Activated CD4-positive, alpha-beta T cell treated with anti-CD3 and anti-CD28 coated beads, Interleukin-2, Interleukin-4, amounts not matched to agents 100 ng/mL and 50 ng/mL, durations not matched to agents 16 hours and 8 hours (primary cell): ENCODE measurements at regions not wholly inside any gene's neighbourhood (a gene's known extent, or its start where the extent isn't known, plus 50 kb on each side); places are given as distances from the start of the nearest gene placed in this dataset.

Experiments
- DNase-seq: peaks from one replicate; pipeline ENCODE4 v3.0.0-alpha.2; 2020; ENCODE audit warnings: low spot score

DNA sequence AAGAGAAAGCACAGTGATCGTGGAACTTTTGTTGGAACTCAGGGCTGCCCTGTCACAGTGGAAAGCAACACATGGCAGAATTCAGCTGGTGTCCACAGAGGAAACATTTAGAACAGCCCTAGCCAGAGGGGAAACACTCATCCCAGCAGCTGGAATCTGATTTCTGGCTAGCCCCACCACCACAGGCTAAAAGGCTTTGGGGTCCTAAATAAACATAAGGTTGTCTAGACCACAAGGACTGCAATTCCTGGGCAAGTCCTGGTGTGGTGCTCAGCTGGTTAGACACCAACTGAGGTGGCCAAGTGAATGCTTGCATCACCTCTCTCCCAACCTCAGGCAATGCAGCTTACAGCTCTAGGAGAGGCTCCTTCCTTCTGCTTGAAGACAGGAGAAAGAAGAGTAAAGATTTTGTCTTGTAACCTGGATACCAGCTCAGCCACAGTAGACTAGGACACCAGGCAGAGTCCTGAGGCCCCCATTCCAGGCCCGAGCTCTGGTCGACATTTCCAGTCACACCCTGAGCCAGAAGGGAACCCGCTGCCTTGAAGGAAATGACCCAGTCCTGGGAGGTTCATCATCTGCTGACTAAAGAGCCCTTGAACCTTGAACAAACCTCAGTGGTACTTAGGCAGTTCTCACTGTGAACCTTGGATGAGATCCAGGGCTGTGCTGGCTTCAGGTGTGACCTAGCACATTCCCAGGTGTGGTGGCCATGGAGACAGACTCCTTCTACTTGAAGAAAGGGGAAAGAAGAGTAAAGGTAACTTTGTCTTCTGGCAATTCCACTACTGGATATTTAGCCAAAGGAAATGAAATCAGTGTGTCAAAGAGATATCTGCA lies 85.4 kb upstream of the PLXNC1 start:
- no peak for DNase-seq

DNA sequence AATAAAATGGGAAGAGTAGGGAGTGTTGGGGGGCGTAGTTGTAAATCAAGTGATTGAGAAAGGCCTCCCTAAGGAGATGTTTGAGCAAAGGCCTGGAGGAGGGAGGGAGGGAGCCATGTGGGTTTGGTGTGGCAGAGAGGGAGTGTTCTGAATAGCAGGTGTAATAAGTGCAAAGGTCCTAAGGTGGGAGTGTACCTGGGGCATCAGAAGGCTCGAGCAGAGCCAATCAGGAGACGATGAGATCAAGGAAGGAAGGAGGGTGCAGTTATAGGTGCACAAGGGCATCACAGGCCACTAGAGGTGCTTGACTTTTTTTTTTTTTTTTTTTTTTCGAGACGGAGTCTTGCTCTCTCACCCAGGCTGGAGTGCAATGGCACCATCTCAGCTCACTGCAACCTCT lies 77.9 kb upstream of the PLXNC1 start:
- DNase-seq, result no peak

DNA sequence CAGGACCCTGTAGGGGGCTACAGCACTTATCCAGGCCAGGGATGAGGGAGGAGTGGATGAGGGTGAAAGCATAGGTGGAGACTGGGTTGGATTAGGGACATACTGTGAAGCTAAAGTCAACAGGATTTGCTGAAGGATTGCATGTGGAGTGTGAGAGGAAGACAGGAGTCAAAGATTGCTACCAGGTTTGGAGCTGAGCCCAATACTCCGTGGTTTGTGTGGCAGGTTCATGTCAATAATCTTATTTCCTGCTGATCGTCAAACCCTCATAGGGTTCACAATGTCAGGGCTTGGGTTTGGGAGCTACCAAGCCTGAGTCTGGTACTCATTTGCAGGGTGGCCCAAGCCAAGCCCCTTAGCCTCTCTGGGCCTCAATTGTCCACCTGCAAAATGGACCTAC lies 77.1 kb upstream of the PLXNC1 start:
- no peak for DNase-seq

DNA sequence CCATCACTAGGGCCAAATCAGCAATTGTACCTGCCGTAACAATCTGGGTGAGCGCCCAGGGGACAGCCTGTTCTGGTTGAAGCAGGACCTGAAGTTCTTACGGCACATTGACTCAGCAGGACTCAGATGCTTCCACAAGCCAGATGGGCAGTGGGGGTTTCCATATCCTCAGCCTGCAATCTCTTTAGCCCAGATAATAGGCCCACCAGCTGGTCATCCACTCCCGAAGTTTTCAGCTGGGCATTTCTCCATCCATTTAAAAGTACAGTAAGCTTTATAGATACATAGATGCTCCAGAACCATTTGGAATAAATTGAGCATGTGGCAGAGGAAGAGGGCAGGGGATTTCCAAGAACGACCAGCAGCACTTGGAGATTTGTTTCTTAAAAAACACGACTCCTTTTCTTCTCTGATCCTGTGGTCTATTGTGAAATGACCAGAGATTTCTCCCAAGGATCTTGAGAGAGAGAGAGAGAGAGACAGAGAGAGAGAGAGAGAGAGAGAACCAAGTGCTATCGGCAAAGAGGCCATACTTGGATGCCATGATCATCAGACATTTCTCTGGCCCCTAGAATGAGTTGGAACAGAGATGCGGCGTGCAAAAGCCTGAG lies 74.8 kb upstream of the PLXNC1 start:
- no peak for DNase-seq

- no peak for DNase-seq
Measured at GRCh38 chr12:94074216-94074979, 74.0 kb upstream of the PLXNC1 start.

DNA sequence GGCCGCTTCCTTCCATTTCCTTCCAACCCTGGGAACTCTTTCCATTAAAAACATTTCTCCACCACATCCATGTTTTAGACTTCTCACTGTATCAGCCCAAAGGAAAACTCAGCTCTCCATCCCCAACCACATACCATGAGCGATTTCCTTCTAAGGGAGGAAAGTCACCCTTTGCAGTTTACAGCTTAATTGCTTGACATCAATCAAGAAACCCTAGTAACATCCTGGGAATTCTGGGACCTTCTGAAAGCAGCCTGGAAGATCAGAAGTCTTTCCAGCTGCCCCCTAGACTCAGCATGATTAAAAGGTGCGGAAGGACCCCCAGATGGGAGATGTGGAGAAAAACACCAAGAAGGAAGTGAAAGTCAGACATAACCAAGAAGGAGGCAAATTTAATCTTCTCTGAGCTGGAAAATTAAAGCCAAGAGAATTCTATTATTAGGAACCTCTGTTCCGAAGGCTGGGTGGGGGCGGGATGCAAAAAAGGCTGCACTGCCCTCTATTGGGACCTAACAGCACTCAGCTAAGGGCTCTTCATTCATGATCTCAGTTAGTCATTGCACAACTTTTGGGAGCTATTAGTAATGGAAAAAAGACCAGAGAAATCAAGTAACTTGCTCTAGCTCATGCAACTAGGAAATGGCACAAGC lies 73.3 kb upstream of the PLXNC1 start:
- DNase-seq, result no peak

- DNase-seq, result no peak
Measured at GRCh38 chr12:94077209-94077608, 71.2 kb upstream of the PLXNC1 start.

DNA sequence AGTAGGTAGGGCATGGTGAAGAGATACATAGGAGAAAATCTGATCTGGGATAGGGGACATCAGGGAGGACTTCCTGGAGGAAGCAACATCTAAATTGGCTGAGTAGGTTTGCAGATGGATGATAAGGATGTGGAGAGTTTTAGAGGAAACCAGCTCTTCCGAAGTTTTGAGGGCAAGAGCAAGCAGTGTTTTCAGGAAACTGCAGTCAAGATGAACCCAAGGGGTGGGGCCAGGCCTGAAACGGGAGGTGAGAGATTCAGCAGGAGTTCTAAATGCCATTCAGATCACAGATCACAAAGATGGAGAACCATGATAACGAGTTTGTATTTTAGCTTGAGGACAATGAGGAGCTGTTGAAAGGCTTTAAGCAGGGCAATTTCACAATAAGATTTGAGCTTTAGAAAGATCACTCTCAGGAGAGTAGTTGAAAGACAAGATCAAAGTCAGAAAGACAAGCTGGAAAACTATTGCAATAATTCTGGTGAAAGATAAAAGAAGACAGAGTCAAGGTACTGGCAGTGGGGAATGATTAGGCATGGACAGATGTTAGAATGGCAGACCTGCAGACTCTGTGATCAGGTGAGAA lies 70.1 kb upstream of the PLXNC1 start:
- DNase-seq, result no peak

DNA sequence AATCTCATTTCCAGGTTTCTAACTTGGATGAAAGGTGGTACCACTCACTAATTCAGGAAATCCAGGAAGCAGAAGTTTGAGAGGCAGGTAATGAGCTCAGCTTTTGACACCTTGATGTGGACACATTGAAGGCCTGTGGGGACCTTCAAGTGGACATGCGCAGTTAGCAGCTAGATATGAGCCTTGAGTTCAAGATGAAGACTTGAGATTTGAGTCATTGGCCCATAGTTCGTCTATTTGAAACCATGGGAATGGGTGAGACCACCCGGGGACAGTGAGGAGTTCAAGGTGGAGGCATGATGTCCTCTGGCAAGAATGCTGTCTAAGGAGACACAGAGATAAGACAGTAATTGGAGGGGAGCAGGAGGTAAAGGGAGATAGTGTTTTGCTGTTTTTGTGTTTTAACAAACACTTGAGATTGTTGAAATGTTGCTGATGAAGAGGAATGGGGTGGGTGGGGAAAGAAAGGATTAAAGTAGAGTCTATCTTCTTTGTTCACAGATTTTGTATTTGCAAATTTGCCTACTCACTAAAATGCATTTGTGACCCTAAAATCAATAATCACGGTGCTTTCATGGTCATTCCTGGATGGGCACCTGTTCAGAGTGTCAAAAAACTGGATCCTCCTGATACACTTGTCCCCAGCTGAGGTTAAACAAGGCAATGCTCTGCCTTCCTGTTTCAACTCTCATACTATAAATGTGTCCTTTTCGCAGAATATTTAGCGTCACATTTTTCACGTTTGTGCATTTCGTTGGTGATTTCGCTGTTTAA lies 69.5 kb upstream of the PLXNC1 start:
- DNase-seq, result no peak

GRCh38 chr12:94079566-94080340 lies 68.6 kb upstream of the PLXNC1 start:
- DNase-seq, result no peak

DNA sequence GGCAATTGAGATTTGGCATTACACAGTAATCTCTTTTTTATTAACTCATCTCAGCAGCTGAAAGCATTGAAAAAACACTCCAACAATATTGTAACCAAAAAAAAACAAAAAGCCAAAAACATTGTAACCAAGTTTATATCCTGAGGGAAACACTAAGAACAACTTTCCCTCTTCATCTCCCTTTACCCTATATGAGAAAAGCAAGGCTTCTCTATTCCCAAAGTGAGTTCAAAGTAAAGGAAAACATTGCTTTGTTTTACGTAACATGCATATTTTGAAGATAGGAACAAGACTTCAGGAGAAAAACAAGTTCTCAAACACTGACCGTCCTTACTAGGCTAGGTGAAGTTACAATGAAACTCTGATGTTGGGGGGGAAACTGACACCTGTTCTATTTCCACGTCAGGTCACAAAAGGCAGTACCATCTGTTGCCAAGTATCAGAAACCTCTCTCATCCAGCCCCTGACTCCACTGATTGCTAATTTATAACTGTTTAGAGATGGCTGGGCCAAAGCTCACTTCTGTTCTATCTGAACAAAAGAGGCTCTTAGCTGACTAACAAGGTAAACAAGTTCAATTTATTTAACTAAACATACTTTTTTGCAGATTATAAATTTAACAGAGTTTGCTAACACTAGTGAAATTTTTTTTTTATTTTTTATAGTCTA lies 67.9 kb upstream of the PLXNC1 start:
- no peak for DNase-seq

GRCh38 chr12:94082690-94083089 lies 65.7 kb upstream of the PLXNC1 start:
- no peak for DNase-seq

DNA sequence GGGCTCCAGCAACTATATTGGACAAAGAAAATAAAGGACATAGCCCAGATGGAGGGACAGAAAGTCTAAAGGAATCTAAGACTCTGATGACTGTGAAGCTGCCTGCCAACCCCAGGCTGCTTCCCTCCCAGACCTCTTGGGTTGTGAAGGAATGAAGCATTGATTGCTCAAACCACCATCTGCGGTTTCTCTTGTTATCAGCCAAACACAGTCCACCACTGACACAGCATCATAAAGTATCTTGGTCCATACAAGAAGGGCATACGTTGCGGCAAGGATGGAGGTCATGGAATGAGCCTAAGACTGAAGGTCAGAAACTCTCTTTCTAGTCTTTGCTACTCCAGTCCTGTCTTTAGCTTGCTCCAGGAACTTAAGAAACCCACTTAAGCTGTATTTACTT lies 58.5 kb upstream of the PLXNC1 start:
- no peak for DNase-seq

GRCh38 chr12:94091624-94092023 lies 56.8 kb upstream of the PLXNC1 start:
- DNase-seq, result no peak

DNA sequence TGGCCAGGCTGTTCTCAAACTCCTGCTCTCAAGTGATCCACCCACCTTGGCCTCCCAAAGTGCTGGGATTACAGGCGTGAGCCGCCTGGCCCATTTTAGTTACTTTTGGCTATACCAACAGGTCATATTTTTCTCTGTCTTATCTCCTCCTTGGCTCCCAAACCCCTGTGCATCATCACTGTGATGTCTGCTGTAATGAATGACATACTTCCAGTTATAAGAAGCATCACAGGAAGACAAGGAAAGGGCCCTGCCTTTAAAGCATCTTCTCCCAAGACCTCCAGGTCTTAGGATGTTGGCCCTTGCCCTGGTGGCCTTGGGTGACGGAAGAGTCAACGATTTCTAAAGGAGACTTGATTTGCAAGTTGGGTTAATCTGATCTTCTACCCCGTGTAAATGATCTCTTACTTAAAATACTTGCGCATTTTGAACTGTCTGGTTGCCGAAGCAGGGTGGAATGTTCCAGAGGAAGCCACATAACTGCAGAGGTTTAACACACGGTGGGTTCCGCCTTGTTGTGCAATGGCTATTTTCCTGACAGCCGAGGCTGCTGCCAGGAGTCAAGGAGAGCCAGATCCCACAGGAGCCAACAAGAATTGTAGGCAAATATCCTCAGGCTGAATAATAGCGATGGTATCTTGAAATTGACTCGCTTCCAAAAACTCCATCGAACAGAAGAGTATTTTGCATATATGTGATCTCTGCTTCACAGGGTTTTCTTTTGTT lies 55.7 kb upstream of the PLXNC1 start:
- DNase-seq, result no peak

- DNase-seq, result no peak
Measured at GRCh38 chr12:94094700-94095099, 53.7 kb upstream of the PLXNC1 start.

DNA sequence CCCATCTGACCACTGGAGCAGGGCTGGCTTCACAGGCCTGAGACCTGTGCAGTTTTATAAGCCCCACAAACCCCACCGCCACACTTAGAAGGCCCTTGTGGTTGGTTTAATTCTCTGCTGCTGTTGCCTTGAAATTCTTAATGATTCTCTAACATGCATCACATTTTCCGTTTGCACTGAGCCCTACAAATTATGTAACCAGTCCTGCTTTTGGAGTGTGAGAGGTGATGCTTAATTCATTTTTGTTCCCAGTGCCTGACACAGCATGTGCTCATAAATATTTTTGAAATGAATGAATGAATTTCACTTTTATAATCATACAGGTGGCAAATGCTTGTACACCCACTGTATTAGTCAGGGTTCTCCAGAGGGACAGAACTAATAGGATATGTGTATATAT lies 52.8 kb upstream of the PLXNC1 start:
- no peak for DNase-seq

GRCh38 chr12:94098466-94098865 lies 49.9 kb upstream of the PLXNC1 start:
- DNase-seq, result no peak
